Posterior vena cava (tissue), 2 donors: ENCODE measurements at regions not wholly inside any gene's neighbourhood (a gene's known extent, or its start where the extent isn't known, plus 50 kb on each side); places are given as distances from the start of the nearest gene placed in this dataset.
"Not testable (repeated sequence)": the region's sequence is repeated elsewhere in the genome, so short reads cannot be mapped to it uniquely, and the experiment has no call there.

Source experiments
- DNase-seq: peaks from one replicate; pipeline ENCODE4 v3.0.0-alpha.2; 2020; ENCODE audit warnings: low spot score
- intact Hi-C, 2 donors: fragments of 100-400 bp; cut with DNase I; formaldehyde crosslinking; loops; one replicate each; pipeline versions ENCODE4 v1.14.1 to v1.14.2; 2022 to 2023
- donor health status: DM: yes; HTN: yes; CAD: no.
- donor health status: DM: yes; HTN: yes; CAD: no.

DNA sequence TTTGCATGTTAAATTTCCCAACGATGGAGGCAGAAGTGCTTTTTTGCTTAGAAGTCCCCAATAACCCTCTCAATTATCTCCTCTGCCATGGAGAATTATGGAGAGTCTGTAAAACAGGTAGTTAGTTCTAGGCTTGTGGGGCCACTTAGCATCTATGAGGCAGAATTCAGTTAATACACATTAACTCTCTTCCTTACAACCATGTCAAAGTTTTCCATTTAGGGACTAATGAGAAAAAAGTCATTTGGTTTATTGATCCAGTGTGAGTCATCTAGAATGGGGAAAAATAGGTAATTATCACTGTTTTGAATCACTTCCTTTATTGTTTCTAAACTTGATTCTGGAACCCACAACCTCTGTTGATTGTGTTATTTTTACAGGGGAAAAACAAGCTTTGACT lies 229.1 kb upstream of the COX10 start:
- DNase-seq: no peak
- intact Hi-C loops: no loop called here

DNA sequence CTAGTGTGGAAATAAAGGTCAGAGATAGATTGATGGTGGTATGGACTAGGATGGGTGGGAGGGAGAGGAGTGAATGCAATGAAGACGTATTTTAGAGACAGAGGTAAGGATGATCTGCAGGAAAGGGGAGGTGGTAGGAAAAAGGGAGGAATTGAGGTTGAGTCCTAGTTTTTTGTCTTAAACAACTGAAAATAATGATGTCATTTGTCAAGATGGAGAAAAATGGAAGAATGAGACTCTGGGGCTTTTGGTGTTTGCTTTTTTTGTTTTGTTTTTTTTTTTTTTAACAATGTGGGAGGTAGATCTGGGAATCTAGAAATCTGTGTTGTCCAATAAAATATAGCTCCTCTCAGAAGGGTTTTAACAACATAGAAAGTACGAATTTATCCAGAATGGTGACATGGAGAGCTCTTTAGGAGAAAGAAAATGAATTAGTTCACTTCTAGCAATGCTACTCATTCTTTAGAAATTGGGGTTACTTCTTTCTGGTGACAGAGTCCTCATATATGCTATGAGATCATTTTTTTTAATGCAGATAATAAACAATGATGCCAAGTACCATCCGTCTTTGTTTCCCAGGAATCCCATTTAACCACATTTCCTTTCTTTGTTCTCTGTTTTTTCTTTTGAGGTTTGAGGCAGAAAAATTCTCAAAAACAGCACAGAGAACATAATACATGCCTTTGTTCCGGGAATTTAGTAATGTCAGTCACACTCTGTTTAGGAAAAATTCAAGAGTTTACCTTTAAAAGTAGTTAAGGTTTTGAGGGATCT lies 225.3 kb upstream of the COX10 start:
- intact Hi-C loops: no loop called here
- DNase-seq: no peak

DNA sequence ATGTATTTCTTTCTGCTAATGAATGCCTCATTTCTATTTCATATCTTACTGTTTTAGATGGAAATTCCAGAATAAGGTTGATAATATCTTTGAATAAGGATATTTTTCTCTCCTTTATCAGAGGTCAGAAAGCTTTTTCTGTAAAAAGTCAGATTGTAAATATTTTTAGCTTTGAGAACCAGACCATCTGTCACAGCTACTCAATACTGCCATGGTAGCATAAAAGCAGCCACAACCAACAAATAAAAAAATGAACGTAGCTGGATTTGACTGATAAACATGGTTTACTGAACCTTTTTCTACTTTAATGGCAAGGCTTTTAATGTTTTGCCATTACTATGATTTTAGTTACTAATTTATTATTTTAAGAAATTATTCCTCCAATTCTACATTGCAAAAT lies 217.4 kb upstream of the COX10 start:
- intact Hi-C loops: no loop called here
- DNase-seq: no peak

DNA sequence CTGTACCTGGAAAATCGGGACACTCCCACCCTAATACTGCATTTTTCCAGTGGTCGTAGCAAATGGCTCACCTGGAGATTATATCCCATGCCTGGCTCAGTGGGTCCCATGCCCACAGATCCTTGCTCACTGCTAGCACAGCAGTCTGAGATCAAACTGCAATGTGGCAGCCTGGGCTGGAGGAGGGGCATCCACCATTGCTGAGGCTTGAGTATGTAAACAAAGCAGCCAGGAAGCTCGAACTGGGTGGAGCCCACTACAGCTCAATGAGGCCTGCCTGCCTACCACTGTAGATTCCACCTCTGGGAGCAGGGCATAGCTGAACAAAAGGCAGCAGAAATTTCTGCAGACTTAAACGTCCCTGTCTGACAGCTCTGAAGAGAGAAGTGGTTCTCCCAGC lies 213.6 kb upstream of the COX10 start:
- intact Hi-C loops: not testable (repeated sequence)

DNA sequence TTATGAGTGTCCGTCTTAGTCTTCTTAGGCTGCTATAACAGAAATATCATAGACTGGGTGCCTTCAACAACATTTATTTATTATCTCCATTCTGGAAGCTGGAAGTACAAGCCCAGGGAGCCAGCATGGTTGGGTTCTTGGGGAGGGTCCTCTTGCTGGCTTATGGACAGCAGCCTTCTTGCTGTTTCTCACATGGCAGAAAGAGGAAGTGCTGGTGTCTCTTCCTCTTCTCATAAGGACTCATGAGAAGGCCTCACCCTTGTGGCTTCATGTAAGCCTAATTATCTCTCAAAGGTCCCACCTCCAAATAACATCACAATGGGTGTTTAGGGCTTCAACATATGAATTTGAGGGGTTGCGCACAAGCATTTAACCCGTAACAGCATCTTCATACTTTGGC lies 207.0 kb upstream of the COX10 start:
- no peak for DNase-seq

More for the DNA sequence above, 213.6 kb upstream of the COX10 start:
- DNase-seq: not testable (repeated sequence)

DNA sequence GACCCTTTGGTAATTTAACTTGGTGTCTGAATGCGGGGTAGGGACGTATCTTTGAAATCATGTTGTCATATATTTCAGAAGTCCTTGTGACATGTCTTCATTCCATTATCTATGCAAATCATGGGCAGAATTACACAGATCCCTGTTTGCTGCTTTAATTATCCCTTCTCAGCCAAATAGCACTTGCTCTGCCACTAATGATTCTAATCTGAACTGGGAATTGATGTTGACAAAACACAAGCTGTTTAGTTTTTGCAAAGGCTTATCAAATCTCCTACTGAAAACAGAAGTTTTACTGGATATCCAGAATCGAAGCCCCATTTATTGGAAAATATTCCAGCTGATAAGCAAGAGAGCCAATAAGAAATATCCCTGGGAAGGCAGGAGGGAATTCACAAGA lies 205.9 kb upstream of the COX10 start:
- intact Hi-C loops: no loop called here
- no peak for DNase-seq

More for the DNA sequence above, 207.0 kb upstream of the COX10 start:
- intact Hi-C loops: no loop called here

DNA sequence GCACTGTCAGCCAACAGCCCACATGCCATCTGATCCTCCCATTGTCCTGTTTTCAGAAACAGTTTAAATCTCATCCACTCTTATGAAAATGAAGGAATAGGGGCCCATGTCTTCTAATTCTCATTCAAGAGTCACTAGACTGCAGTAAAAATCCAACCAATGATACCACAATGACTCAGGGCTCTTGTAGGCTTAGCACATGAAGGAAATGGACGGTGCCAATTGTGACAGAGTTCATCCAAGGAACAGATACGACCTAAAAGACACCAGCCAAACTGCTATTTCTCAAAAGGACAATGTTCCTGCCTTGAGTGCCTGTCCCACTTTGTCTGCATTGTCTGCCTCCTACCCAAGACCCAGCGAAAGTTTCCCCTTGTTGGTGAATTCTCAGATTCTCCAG lies 204.8 kb upstream of the COX10 start:
- intact Hi-C loops: no loop called here
- no peak for DNase-seq

DNA sequence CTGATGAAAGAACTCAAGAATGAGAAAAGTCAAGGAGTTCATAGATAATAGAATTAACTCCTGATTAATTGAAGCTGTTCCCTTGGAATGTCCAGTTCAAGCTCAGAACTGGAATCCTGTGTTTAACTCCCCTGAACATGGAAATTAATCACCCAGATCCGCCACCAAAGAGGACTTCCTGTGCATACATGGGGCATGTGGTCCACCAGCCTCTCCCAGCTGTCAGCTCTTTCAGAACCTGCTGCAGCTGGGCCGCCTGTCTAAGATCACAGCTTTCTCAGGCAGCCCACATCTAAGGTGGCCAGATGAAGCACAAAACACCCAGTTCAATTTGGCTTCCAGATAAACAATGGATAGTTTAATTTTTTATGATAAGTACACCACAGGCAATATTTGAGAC lies 203.7 kb upstream of the COX10 start:
- no peak for DNase-seq
- intact Hi-C loops: no loop called here

DNA sequence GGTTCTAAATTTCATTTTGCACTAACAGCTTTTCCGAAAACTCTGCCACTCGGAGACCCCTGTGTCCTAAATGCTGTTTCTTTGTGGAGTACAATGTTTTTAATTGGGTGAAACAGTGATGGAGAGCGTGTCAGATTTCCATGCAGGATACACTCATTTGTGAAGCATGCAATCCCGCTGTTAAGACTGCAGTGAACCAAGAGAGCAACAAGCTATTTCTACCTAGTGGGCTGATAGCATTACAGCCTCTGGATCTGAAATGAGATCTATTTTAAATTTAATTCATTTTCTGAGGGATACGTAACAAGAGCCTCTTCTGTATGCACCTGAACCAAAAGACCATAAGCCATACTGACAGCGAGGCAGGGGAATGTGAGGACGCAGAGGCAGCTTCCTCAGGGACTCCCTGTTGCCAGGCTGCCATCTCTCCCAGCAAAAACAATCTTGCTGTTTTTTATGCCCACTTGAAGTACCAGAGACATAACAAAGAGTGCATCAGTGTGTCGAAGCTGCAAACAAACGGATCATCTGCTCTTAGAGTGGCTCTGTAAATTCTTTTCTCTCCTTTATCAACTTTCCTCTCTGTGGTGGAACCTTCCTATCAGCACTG lies 199.9 kb upstream of the COX10 start:
- intact Hi-C loops: no loop called here
- DNase-seq: no peak

DNA sequence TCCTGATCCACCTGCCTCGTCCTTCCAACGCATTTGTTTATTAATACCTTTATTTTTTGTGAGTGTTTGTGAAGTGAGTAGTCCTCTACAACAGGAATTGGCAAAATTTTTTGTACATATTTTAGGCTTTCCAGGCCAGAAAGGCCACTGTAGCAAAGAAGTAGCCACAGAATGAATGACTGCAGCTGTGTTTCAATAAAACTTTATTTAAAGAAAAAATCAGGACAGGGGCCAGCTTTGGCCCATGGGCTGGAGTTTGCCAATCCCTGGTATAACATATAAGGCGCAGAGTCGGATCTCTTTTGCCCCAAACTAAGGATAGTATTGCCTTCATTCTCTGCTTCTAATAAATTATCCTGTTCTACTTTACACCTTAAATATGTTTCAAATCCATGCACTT lies 198.0 kb upstream of the COX10 start:
- no peak for DNase-seq
- intact Hi-C loops: no loop called here

DNA sequence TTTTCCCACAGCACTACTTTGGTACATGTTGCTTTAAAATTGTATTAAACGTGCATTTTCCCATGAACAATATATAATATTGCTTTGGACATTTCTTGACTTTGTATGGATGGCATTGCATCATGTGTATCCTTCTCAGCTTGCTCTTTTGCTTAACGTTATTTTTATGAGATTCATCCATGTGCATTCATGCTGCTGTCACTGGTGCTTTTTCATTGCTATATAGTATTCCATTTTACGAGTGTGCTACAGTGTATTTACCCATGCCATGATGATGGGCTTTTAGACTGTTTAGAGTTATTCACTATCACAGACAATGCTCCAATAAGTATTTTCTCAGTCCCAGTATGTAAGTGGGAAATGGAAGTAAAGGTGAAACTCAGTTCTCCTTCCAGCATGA lies 195.2 kb upstream of the COX10 start:
- DNase-seq: no peak
- intact Hi-C loops: no loop called here

DNA sequence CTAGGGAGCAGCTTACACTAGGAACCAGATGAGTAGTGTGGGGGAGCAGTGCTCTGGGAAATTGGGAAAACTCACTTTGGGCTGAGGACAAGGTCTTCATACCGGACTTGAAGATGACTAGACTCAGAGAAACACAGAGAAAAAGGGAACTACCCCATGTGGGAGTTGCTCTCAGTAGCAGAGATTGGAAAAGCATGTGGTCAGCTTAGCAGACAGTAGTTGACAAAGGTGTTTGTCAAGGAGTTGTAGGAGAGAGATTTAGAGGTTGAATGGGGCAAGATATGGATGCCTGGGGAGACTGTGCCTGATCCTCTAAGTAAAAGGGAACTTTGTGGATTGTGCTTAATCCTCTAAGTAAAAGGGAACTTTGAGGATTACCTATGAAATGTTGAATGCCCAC lies 194.5 kb upstream of the COX10 start:
- DNase-seq: no peak
- intact Hi-C loops: no loop called here

DNA sequence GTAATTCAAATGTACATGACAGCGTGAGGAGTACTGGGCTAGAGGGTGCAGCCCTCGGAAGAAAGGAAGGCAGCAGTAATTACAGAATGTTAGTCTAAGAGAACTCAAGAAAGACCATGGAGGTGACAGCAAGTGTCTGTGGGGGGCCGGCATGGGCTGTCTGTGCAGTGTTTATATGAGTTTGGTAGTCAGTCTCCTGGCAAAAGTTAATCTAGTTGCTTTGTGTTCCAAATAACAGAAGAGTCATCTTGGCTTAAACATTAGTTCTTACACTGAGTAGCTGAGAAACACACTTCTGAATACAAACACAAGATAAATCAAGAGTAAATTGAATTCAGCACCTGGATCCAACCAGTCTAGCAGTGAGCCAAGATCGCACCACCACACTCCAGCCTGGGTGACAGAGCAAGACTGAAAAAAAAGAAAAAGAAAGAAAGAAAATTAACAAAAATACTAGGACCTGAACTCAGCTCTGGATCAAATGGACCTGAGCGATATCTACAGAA lies 189.3 kb upstream of the COX10 start:
- DNase-seq: no peak
- intact Hi-C loops: no loop called here

DNA sequence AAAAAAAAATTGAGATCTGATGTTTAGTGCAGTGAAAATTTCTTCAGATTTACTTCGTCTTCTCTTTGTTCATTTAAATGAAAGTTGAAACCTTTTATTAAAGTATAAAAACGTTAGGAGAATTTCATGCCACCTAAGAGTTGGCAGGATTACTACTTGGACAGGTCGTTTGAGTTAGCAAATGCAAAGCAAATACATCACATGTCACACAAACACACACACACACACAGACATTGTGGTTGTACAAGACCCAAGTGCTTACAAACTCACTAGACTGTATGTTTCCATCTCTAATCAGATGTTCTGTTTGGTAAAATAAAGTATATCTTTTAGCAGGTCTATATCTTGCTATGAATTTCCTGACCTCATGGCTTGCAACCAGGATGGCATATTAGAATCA lies 185.6 kb upstream of the COX10 start:
- intact Hi-C loops: no loop called here
- no peak for DNase-seq

DNA sequence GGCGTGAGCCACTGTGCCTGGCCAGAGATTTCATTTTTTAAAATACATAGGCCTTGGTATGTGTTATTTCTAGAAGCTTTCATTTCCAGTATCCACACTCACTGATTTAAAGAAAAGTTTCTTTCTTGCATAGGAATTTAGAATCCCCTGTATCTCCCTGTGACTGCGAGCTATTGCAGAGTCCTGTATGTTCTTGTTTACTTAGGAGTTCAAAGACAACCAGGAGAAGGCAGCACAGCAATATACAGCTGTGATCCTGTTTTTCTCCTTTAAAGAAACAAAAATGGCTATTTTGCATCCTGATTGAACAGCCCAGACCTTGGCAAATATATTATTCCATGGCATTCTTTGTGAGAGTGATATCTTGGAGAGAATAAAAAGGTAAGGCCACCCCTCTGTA lies 185.0 kb upstream of the COX10 start:
- intact Hi-C loops: no loop called here
- DNase-seq: no peak

DNA sequence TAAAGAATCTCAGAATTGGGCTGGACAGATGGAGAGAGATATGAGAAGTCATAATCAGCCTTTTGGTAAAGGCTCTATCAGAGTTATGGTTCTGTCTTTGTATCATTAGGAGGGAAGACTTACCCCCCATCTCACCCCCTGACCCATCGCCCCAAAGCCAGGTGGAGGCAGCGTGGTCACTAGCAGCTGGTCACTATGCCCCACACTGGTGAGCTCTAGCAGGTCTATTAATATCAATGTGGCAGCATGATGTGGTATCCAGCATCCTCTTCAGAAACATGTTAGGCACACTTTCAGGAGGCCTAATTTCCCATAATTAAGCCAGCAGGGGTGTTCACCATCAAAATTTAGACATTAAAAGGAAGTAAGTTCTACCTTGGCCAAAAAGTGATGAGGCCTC lies 183.8 kb upstream of the COX10 start:
- intact Hi-C loops: no loop called here
- DNase-seq: no peak

DNA sequence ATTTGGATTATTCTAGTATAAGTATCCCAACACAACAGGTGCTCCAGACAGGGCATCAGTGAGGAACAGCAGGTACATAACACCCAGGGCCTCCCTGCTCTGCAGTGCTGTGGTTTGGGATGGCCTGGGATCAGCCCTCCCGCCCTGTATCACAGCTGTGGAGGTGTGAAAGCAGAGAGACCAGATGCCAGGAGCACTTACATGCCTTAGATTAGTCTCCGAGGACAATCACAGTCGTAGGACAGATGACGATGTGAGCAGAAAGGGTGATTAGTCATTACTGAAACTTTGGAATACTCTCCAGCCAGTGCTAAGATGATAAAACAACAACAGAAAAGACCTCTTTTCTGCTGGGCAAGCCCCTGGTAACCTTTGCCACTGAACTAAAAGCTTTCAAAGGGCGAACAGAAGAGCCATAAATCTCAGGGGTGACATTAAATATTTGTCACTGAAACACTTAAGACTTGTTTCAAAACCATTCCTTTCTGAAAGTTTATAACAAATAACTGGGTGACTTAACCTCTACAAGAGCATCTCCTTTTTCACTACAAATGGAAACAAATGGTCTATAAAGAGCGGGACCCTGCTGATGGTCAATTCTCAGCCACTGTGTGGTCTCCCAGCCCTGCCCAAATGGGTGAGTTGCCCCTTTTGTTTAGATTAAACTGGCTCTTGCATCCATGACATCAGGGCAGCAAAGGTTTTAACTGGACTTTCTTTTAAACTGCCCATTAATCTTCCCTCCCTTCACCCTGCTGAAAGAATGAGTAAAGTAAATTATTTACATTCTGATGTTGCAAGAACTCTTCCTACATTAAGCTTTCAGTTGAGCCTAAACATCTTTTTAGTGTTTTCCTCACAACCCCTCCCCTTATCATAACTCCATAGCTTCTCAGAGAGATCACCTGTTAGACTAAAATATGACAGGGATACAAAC lies 183.1 kb upstream of the COX10 start:
- intact Hi-C loops: no loop called here
- no peak for DNase-seq

DNA sequence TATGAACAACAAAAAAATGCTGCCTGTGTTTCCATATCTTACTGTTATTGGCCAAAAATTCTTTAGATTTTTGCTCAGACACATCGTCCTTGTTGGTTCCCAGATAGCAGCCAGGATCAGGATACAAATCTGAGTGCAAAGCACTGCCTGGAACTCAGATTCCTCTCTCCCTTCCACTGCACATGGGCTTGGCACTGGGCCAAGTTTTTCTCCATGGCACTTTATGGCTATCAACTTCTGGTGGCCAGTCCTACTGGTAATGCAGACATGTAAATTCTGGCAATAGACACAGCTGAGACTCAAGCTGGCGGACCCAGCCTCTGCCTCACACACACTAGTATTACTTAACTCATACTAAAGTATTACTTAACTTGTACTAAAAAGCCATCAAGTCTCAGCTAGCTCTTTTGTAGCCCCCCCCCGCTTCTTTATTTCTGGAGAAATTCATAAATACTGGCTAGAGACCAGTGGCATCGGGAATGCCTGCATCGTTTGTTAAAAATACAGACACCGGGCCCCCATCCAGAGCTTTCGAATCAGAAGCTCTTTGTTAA lies 181.2 kb upstream of the COX10 start:
- DNase-seq: no peak
- intact Hi-C loops: no loop called here

DNA sequence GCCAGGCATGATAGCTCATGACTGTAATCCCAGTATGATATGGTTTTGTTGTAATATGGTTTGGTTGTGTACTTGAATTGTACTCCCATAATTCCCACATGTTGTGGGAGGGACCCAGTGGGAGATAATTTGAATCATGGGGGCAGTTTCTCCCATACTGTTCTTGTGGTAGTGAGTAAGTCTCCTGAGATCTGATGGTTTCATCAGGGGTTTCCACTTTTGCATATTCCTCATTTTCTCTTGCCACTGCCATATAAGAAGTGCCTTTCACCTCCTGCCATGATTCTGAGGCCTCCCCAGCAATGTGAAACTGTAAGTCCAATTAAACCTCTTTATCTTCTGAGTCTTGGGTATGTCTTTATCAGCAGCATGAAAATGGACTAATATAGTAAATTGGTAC lies 160.3 kb upstream of the COX10 start:
- intact Hi-C loops, DNase-seq: not testable (repeated sequence)
